B cell (primary cell): ENCODE measurements at regions not wholly inside any gene's neighbourhood (a gene's known extent, or its start where the extent isn't known, plus 50 kb on each side); places are given as distances from the start of the nearest gene placed in this dataset.

ENCODE experiments used
- ATAC-seq: fragments of 200-7000 bp; cut with Tn5 transposase; one replicate; pipeline ENCODE4 v1.10.0; 2021; ENCODE audit warnings: low read depth, mild to moderate bottlenecking, moderate number of reproducible peaks, moderate library complexity
- CTCF ChIA-PET: fragments of 350-600 bp; sonication (Branson Sonifier 250); formaldehyde crosslinking; loops from one replicate; lab custom pipeline; 2021; ENCODE audit warnings: antibody characterized with exemption, inconsistent platforms; lab: Charles Lee
- POLR2A ChIA-PET: fragments of 350-600 bp; sonication (Branson Sonifier 250); formaldehyde crosslinking; loops from one replicate; lab custom pipeline; 2021; ENCODE audit warnings: antibody characterized with exemption; lab: Charles Lee
- DNase-seq: peaks from one replicate; pipeline ENCODE4 v3.0.0; 2013
- H2AFZ ChIP-seq: 2 replicates; pipeline ENCODE4 v1.6.1; 2012; ENCODE audit warnings: mild to moderate bottlenecking, low read depth, low read length; ENCODE audit not compliant: insufficient read depth, poor library complexity, severe bottlenecking
- H3K27ac ChIP-seq, 2 donors: 1 replicate in 1 of 2; 2 replicates in 1 of 2; pipeline ENCODE4 v1.5.1; 2012 to 2013; ENCODE audit warnings: low read length in 2 of 2, mild to moderate bottlenecking in 2 of 2, moderate library complexity in 1 of 2
- H3K27me3 ChIP-seq, 4 experiments: fragments of 200-600 bp in 1 of 4; sonication (generic) in 1 of 4; replicated peaks in 1 of 4; 1 replicate in 2 of 4; 2 replicates in 2 of 4; pipeline versions ENCODE4 v1.6.1 to v1.7.0; 2013 to 2016; ENCODE audit warnings: low read length in 3 of 4, mild to moderate bottlenecking in 2 of 4, mixed read lengths in 1 of 4, moderate library complexity in 1 of 4; ENCODE audit not compliant: insufficient read depth in 4 of 4, control insufficient read depth in 3 of 4; ENCODE audit errors: control extremely low read depth in 1 of 4
- H3K36me3 ChIP-seq, 2 experiments: replicated peaks in 1 of 2; 1 replicate in 1 of 2; 2 replicates in 1 of 2; pipeline versions ENCODE4 v1.6.1 to v1.7.1; 2013; ENCODE audit warnings: low read length in 1 of 2; ENCODE audit not compliant: insufficient read depth in 2 of 2, control insufficient read depth in 1 of 2; ENCODE audit errors: control extremely low read depth in 1 of 2, extremely low read depth in 1 of 2
- H3K4me1 ChIP-seq, 2 donors: fragments of 200-600 bp in 1 of 2; sonication (generic) in 1 of 2; 1 replicate in 1 of 2; 2 replicates in 1 of 2; pipeline versions ENCODE4 v1.5.1 to v1.6.1; 2013 to 2017; ENCODE audit warnings: low read length in 2 of 2; ENCODE audit not compliant: control insufficient read depth in 2 of 2, insufficient read depth in 2 of 2
- H3K4me2 ChIP-seq: replicated peaks from 2 replicates; pipeline ENCODE3; 2012; ENCODE audit warnings: mild to moderate bottlenecking, low read depth, low read length; ENCODE audit not compliant: poor library complexity, severe bottlenecking
- H3K4me3 ChIP-seq, 5 experiments: fragments of 200-600 bp in 1 of 5; sonication (generic) in 1 of 5; 1 replicate in 3 of 5; 2 replicates in 2 of 5; pipeline versions ENCODE4 v1.5.1 to v1.7.0; 2011 to 2016; ENCODE audit warnings: low read length in 4 of 5, mild to moderate bottlenecking in 4 of 5, low read depth in 2 of 5, control low read depth in 1 of 5, moderate library complexity in 1 of 5; ENCODE audit not compliant: insufficient read depth in 1 of 5; ENCODE audit errors: control extremely low read depth in 1 of 5, extremely low read depth in 1 of 5
- H3K79me2 ChIP-seq: fragments of 200-600 bp; sonication (generic); one replicate; pipeline ENCODE4 v1.6.0; 2016; ENCODE audit warnings: low read length; ENCODE audit not compliant: control insufficient read depth, insufficient read depth
- H3K9ac ChIP-seq: fragments of 200-600 bp; sonication (generic); 2 replicates; pipeline ENCODE4 v1.6.1; 2017; ENCODE audit warnings: mild to moderate bottlenecking, low read length, moderate library complexity
- H3K9me3 ChIP-seq, 3 donors: one replicate each; pipeline versions ENCODE4 v1.6.1 to v1.7.1; 2013; ENCODE audit warnings: low read length in 2 of 3; ENCODE audit not compliant: control insufficient read depth in 2 of 3, insufficient read depth in 1 of 3; ENCODE audit errors: control extremely low read depth in 1 of 3
- H4K20me1 ChIP-seq: 2 replicates; pipeline ENCODE4 v1.6.0; 2012; ENCODE audit warnings: mild to moderate bottlenecking, low read length; ENCODE audit not compliant: insufficient read depth, control insufficient read depth, poor library complexity, severe bottlenecking
- H3K27ac Mint-ChIP-seq: one replicate; pipeline ENCODE4 v1.8.0; 2021; ENCODE audit warnings: mixed read lengths
- H3K27me3 Mint-ChIP-seq: one replicate; pipeline ENCODE4 v1.8.0; 2021; ENCODE audit warnings: mixed read lengths
- H3K4me1 Mint-ChIP-seq: one replicate; pipeline ENCODE4 v1.8.0; 2021; ENCODE audit warnings: mixed read lengths
- H3K4me3 Mint-ChIP-seq: one replicate; pipeline ENCODE4 v1.8.0; 2021; ENCODE audit warnings: mixed read lengths
- H3K9me3 Mint-ChIP-seq: one replicate; pipeline ENCODE4 v1.8.0; 2022; ENCODE audit warnings: mixed read lengths; ENCODE audit not compliant: insufficient read depth
- EZH2 ChIP-seq: IDR thresholded peaks from 2 replicates; pipeline ENCODE4 v1.6.1; 2012; ENCODE audit warnings: borderline replicate concordance, low read depth, mild to moderate bottlenecking, moderate library complexity, low read length; ENCODE audit not compliant: insufficient read depth, poor library complexity, severe bottlenecking
- WGBS: methylation state at CpG from one replicate; pipeline ENCODE4 v1.1.5; 2013; ENCODE audit warnings: missing lambda C conversion rate; ENCODE audit not compliant: insufficient coverage; 5-methylcytosine and 5-hydroxymethylcytosine counted together
- intact Hi-C: fragments of 100-400 bp; cut with micrococcal nuclease; formaldehyde crosslinking; loops from one replicate; pipeline ENCODE4 v1.10.0; 2022
- TF ChIP-seq, protein P1 (sequence below): fragments of 200-600 bp; IDR thresholded peaks from one replicate; pipeline ENCODE4 v1.8.0; 2022; ENCODE audit warnings: antibody characterized with exemption, mild to moderate bottlenecking

DNA sequence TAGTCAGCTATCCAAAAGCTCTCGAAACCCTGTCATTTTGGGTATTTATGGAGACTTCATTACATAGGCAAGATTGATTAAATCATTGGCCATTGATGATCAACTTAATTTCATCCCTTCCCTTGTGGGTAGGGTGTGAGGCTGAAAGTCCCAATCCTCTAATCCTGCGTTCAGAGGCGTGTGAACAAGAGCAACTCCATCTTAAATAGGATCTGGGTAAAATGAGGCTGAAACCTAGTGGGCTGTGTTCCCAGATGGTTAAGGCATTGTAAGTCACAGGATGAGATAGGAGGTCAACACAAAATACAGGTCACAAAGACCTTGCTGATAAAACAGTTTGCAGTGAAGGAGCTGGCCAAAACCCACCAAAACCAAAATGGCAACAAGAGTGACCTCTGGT, 641.7 kb upstream of the GJE1 start:
- ChIA-PET POLR2A (no interaction called here), CTCF (no interaction called here)
- H3K79me2 ChIP-seq: no peaks in the 10 kb centered on the region
- intact Hi-C loops: no loop called here
- no peak for TF ChIP-seq EZH2
- TF ChIP-seq, protein P1, sequence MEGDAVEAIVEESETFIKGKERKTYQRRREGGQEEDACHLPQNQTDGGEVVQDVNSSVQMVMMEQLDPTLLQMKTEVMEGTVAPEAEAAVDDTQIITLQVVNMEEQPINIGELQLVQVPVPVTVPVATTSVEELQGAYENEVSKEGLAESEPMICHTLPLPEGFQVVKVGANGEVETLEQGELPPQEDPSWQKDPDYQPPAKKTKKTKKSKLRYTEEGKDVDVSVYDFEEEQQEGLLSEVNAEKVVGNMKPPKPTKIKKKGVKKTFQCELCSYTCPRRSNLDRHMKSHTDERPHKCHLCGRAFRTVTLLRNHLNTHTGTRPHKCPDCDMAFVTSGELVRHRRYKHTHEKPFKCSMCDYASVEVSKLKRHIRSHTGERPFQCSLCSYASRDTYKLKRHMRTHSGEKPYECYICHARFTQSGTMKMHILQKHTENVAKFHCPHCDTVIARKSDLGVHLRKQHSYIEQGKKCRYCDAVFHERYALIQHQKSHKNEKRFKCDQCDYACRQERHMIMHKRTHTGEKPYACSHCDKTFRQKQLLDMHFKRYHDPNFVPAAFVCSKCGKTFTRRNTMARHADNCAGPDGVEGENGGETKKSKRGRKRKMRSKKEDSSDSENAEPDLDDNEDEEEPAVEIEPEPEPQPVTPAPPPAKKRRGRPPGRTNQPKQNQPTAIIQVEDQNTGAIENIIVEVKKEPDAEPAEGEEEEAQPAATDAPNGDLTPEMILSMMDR: no peak
- H3K27me3 Mint-ChIP-seq: no peaks in the 10 kb centered on the region
- H3K4me1 Mint-ChIP-seq: peaks cover 11% of the 10 kb centered on the region
- no peak overlapping the region for H2AFZ ChIP-seq
- no CpG with 5 or more reads among the region's 3 CpGs for WGBS
- no peak overlapping the region for H3K4me3 ChIP-seq
- DNase-seq: no peak
- no peaks in the 10 kb centered on the region for H3K9me3 Mint-ChIP-seq
- H3K4me1 ChIP-seq: peaks cover 6 to 7% of the 10 kb centered on the region in 2 donors
- no peak overlapping the region for H3K27ac Mint-ChIP-seq
- H3K27me3 ChIP-seq: no peaks in the 10 kb centered on the region
- ATAC-seq: no peak
- H3K9me3 ChIP-seq: no peaks in the 10 kb centered on the region
- H3K4me3 Mint-ChIP-seq: no peak overlapping the region
- no peak overlapping the region for H3K27ac ChIP-seq
- no peak overlapping the region for H3K9ac ChIP-seq
- H3K4me2 ChIP-seq: no peak overlapping the region
- no peaks in the 10 kb centered on the region for H3K36me3 ChIP-seq
- no peaks in the 10 kb centered on the region for H4K20me1 ChIP-seq

DNA sequence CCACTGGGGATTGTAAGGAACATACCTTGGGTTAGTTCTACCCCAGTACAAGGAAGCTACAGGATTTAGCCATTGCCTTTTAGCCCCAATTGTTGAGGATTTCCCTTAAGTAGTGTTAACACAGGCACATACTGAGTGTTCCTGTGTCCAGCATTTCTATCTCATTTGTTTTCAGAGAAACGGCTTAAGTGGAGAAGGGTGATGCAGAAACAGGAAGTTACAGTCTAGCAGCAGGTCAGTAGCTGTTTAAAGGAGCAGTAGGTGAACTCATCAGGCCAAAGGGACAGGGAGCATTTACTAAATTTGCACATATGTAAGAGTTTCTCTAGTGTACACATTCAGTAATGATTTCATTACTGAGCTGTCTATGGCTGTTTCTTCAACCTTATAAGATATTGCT, 644.2 kb upstream of the GJE1 start:
- H3K36me3 ChIP-seq: no peaks in the 10 kb centered on the region
- no peak overlapping the region for H3K4me3 ChIP-seq
- POLR2A ChIA-PET: interaction anchor here (0.6 kb wide), 1 partner anchor 65 kb away, joined by 3 read pairs; no protein-coding TSS in a partner anchor
- TF ChIP-seq, protein P1: no peak
- TF ChIP-seq EZH2: no peak
- no peaks in the 10 kb centered on the region for H3K79me2 ChIP-seq
- H3K9me3 ChIP-seq: no peaks in the 10 kb centered on the region
- no peak for ATAC-seq
- peak overlapping the region; percentile 9 to 19 for H3K27ac ChIP-seq
- H3K27me3 Mint-ChIP-seq: no peaks in the 10 kb centered on the region
- H3K4me1 Mint-ChIP-seq: peaks cover 31% of the 10 kb centered on the region
- H3K27ac Mint-ChIP-seq: peak overlapping the region; percentile 51
- DNase-seq: peak; percentile 37
- peak overlapping the region; percentile 34 for H3K4me2 ChIP-seq
- CTCF ChIA-PET: no interaction called here
- no peaks in the 10 kb centered on the region for H3K27me3 ChIP-seq
- no peaks in the 10 kb centered on the region for H4K20me1 ChIP-seq
- 0% methylated on average over 1 of the region's 1 CpG for WGBS
- no peak overlapping the region for H3K9ac ChIP-seq
- H2AFZ ChIP-seq: peak overlapping the region; percentile 77
- intact Hi-C loops: no loop called here
- no peaks in the 10 kb centered on the region for H3K9me3 Mint-ChIP-seq
- peaks cover 19 to 26% of the 10 kb centered on the region in 2 donors for H3K4me1 ChIP-seq
- H3K4me3 Mint-ChIP-seq: peak overlapping the region; percentile 4
